Suprapubic skin (tissue), 4 donors: ENCODE measurements at regions not wholly inside any gene's neighbourhood (a gene's known extent, or its start where the extent isn't known, plus 50 kb on each side); places are given as distances from the start of the nearest gene placed in this dataset.
"Not testable (repeated sequence)": the region's sequence is repeated elsewhere in the genome, so short reads cannot be mapped to it uniquely, and the experiment has no call there.

Experiments
- DNase-seq, 2 donors: peaks; one replicate each; pipeline ENCODE4 v3.0.0-alpha.2; 2019; ENCODE audit warnings: low spot score in 2 of 2
- H3K27ac ChIP-seq: fragments of 200-600 bp; sonication (generic); one replicate; pipeline ENCODE4 v1.5.1; 2019
- H3K27me3 ChIP-seq: fragments of 200-600 bp; sonication (generic); one replicate; pipeline ENCODE4 v1.5.1; 2019
- H3K36me3 ChIP-seq: fragments of 200-600 bp; sonication (generic); one replicate; pipeline ENCODE4 v1.5.1; 2019
- H3K4me1 ChIP-seq: fragments of 200-600 bp; sonication (generic); one replicate; pipeline ENCODE4 v1.5.1; 2019
- H3K4me3 ChIP-seq: fragments of 200-600 bp; sonication (generic); one replicate; pipeline ENCODE4 v1.5.1; 2019; ENCODE audit warnings: mild to moderate bottlenecking
- H3K9me3 ChIP-seq: fragments of 200-600 bp; sonication (generic); one replicate; pipeline ENCODE4 v1.5.1; 2019
- EP300 ChIP-seq: sonication (generic); formaldehyde crosslinking; IDR thresholded peaks from one replicate; pipeline ENCODE4 v1.6.1; 2017; ENCODE audit warnings: antibody characterized with exemption
- POLR2A ChIP-seq, 2 donors: fragments of 450-650 bp; IDR thresholded peaks; one replicate each; pipeline ENCODE4 v1.6.1; 2017; ENCODE audit warnings: antibody characterized with exemption in 2 of 2, mild to moderate bottlenecking in 2 of 2, moderate library complexity in 2 of 2
- POLR2AphosphoS5 ChIP-seq, 3 donors: sonication (generic); formaldehyde crosslinking; IDR thresholded peaks; one replicate each; pipeline ENCODE4 v1.6.1; 2017; ENCODE audit warnings: antibody characterized with exemption in 3 of 3
- WGBS: methylation state at CpG from one replicate; pipeline ENCODE4 v1.1.5; 2018; 5-methylcytosine and 5-hydroxymethylcytosine counted together
- TF ChIP-seq, protein P1 (sequence below), 2 donors: fragments of 200-600 bp in 1 of 2; fragments of 450-650 bp in 1 of 2; sonication (generic) in 1 of 2; IDR thresholded peaks; one replicate each; pipeline ENCODE4 v1.5.1; 2016 to 2019; ENCODE audit warnings: antibody characterized with exemption in 2 of 2, mild to moderate bottlenecking in 1 of 2, moderate library complexity in 1 of 2

DNA sequence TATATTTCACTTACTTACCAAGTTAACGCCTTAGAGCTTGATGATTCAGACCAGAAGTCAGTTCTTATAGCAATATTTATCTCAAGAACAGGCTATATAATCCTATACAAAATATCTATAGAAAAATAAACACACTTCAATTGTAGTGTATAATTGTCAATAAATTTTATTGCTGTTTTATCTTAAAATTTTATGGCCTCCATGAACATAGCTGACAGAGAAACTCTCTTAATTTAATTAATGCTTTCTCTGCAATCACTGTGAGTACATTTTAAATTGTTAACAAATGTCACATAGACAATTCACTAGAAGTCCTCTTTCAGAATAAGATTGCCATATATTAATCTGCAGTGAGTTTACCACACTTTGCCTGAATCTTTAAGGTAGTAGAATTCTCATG is 178.6 kb downstream of the RFPL4B start:
- TF ChIP-seq POLR2AphosphoS5 (IDR thresholded peaks at IDR 0.05) = no peak
- no peak for TF ChIP-seq EP300
- no peak for TF ChIP-seq POLR2A (IDR thresholded peaks at IDR 0.05)
- TF ChIP-seq, protein P1, sequence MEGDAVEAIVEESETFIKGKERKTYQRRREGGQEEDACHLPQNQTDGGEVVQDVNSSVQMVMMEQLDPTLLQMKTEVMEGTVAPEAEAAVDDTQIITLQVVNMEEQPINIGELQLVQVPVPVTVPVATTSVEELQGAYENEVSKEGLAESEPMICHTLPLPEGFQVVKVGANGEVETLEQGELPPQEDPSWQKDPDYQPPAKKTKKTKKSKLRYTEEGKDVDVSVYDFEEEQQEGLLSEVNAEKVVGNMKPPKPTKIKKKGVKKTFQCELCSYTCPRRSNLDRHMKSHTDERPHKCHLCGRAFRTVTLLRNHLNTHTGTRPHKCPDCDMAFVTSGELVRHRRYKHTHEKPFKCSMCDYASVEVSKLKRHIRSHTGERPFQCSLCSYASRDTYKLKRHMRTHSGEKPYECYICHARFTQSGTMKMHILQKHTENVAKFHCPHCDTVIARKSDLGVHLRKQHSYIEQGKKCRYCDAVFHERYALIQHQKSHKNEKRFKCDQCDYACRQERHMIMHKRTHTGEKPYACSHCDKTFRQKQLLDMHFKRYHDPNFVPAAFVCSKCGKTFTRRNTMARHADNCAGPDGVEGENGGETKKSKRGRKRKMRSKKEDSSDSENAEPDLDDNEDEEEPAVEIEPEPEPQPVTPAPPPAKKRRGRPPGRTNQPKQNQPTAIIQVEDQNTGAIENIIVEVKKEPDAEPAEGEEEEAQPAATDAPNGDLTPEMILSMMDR (IDR thresholded peaks at IDR 0.05) = no peak
- Histone ChIP-seq H3K4me1 (no peaks in the 10 kb centered on the region), H3K4me3 (no peak overlapping the region), H3K27ac (no peak overlapping the region), H3K36me3 (no peaks in the 10 kb centered on the region), H3K27me3 (no peaks in the 10 kb centered on the region), H3K9me3 (no peaks in the 10 kb centered on the region)
- no peak for DNase-seq
- WGBS = 92% methylated on average over 1 of the region's 1 CpG

DNA sequence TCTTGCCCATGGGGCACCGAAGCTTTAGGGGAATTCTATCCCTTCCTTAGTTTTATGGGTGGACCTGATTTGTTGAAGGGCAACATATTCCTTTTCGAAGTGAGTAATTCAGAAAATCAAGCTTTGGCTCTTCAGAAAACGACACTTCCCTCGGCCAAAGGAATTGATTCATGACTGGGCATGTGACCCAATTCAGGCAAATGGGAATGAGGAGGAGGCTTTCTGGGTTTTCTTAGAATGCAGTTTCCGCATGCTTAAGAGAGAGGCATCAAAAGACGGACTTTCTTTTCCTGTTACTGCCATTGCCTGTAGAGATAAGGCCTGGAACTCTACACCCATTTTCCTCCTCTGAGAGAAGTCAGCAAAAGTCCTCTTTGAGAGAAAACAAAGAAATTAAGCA is 179.5 kb downstream of the RFPL4B start:
- no peak for DNase-seq
- no peaks in the 10 kb centered on the region for H3K27me3 ChIP-seq
- WGBS = 92% methylated on average over 6 of the region's 6 CpGs
- H3K9me3 ChIP-seq = no peaks in the 10 kb centered on the region
- TF ChIP-seq, protein P1 (IDR thresholded peaks at IDR 0.05) = no peak
- TF ChIP-seq POLR2AphosphoS5 (IDR thresholded peaks at IDR 0.05) = no peak
- TF ChIP-seq POLR2A (IDR thresholded peaks at IDR 0.05) = no peak
- no peak for TF ChIP-seq EP300
- no peaks in the 10 kb centered on the region for H3K36me3 ChIP-seq
- H3K4me1 ChIP-seq = no peaks in the 10 kb centered on the region
- no peak overlapping the region for H3K4me3 ChIP-seq
- no peak overlapping the region for H3K27ac ChIP-seq

GRCh38 chr6:112528306-112528705 is 181.2 kb downstream of the RFPL4B start:
- not testable (repeated sequence) for H3K4me1 ChIP-seq, H3K36me3 ChIP-seq, H3K27ac ChIP-seq, H3K4me3 ChIP-seq, H3K27me3 ChIP-seq, DNase-seq, H3K9me3 ChIP-seq
- WGBS = no CpG with 5 or more reads among the region's 29 CpGs

DNA sequence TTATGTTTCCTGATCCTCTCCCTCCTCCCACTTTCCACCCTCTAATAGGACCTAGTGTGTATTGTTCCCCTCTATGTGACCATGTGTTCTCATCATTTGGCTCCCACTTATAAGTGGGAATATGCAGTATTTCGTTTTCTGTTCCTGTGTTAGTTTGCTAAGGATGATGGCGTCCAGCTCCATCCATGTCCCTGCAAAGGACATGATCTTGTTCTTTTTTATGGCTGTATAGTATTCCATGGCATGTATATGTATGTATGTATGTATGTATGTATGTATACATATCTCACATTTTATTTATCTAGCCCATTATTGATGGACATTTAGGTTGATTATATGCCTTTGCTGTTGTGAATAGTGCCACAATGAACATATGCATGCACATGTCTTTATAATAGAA is 188.7 kb downstream of the RFPL4B start:
- DNase-seq = no peak
- Histone ChIP-seq H3K9me3 (no peaks in the 10 kb centered on the region), H3K27me3 (no peaks in the 10 kb centered on the region), H3K27ac (no peak overlapping the region), H3K4me1 (no peaks in the 10 kb centered on the region), H3K4me3 (no peak overlapping the region), H3K36me3 (no peaks in the 10 kb centered on the region)
- TF ChIP-seq POLR2A (IDR thresholded peaks at IDR 0.05) (no peak), EP300 (no peak), POLR2AphosphoS5 (IDR thresholded peaks at IDR 0.05) (no peak)
- TF ChIP-seq, protein P1 (IDR thresholded peaks at IDR 0.05) = no peak
- 86% methylated on average over 2 of the region's 2 CpGs for WGBS

DNA sequence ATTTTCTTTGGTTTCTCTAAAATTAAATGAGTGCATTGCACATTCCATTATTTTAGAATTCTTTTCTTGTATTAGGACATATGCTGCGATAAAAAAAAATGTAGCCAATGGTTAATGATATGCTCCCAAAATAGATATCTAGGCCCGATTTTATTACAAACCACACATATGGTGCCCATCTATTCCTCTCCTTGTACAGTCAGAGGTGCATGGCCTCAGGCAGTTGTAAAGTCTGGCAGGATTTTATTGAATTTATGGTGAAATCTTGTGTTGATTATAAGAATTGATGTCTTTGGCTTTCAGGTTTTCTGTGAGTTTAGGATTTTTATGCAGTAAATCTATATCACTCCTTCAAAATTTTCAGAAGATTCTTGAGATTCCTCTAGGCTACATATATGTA is 192.2 kb downstream of the RFPL4B start:
- Histone ChIP-seq H3K27me3 (no peaks in the 10 kb centered on the region), H3K9me3 (no peaks in the 10 kb centered on the region), H3K4me1 (no peaks in the 10 kb centered on the region), H3K4me3 (no peak overlapping the region), H3K36me3 (no peaks in the 10 kb centered on the region), H3K27ac (no peak overlapping the region)
- WGBS = 59% methylated on average over 2 of the region's 2 CpGs
- TF ChIP-seq EP300 (no peak), POLR2A (IDR thresholded peaks at IDR 0.05) (no peak), POLR2AphosphoS5 (IDR thresholded peaks at IDR 0.05) (no peak)
- TF ChIP-seq, protein P1 (IDR thresholded peaks at IDR 0.05) = no peak
- DNase-seq = no peak

GRCh38 chr6:112541847-112542246 is 194.7 kb downstream of the RFPL4B start:
- not testable (repeated sequence) for DNase-seq, H3K36me3 ChIP-seq, H3K27me3 ChIP-seq, H3K9me3 ChIP-seq, H3K4me3 ChIP-seq, H3K4me1 ChIP-seq, H3K27ac ChIP-seq
- WGBS = 100% methylated on average over 3 of the region's 3 CpGs

DNA sequence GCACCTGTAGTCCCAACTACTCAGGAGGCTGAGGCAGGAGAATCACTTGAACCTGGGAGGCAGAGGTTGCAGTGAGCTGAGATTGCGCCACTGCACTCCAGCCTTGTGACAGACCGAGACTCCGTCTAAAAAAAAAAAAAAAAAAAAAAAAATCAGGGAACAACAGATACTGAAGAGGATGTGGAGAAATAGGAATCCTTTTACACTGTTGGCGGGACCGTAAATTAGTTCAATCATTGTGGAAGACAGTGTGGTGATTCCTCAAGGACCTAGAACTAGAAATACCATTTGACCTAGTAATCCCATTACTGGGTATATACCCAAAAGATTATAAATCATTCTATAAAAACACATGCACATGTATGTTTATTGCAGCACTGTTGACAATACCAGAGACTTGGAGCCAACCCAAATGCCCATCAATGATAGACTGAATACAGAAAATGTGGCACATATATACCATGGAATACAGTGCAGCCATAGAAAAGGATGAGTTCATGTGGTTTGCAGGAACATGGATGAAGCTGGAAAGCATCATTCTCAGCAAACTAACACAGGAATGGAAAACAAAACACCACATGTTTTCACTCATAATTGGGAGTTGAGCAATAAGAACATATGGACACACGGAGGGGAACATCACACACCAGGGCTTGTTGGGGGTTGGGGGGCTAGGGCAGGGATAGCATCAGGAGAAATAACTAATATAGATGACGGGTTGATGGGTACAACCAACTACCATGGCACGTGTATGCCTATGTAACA is 200.4 kb downstream of the RFPL4B start:
- not testable (repeated sequence) for H3K4me1 ChIP-seq, H3K9me3 ChIP-seq, H3K4me3 ChIP-seq, H3K27ac ChIP-seq, H3K36me3 ChIP-seq, DNase-seq, H3K27me3 ChIP-seq
- 87% methylated on average over 8 of the region's 8 CpGs for WGBS
